ENCODE measurements at regions not wholly inside any gene's neighbourhood (a gene's known extent, or its start where the extent isn't known, plus 50 kb on each side); places are given as distances from the start of the nearest gene placed in this dataset.

GRCh38 chr1:57991289-57991688 lies 555.2 kb downstream of the OMA1 start:
- TF ChIP-seq CTCF (IDR thresholded peaks at IDR 0.05; ENCODE audit: borderline replicate concordance, extremely low read depth, low read length, poor library complexity, severe bottlenecking) (no peak), EZH2 (IDR thresholded peaks at IDR 0.05; ENCODE audit: borderline replicate concordance, low read depth, low read length, severe bottlenecking) (no peak)

Data from DND-41 (cell line).